HG03045 (cell line): ENCODE measurements at regions not wholly inside any gene's neighbourhood (a gene's known extent, or its start where the extent isn't known, plus 50 kb on each side); places are given as distances from the start of the nearest gene placed in this dataset.

Experiments used
- ATAC-seq: cut with Tn5 transposase; IDR thresholded peaks from one replicate; pipeline ENCODE4 v1.9.1; 2021; ENCODE audit warnings: mild to moderate bottlenecking, moderate library complexity; ENCODE audit not compliant: unreplicated experiment

DNA sequence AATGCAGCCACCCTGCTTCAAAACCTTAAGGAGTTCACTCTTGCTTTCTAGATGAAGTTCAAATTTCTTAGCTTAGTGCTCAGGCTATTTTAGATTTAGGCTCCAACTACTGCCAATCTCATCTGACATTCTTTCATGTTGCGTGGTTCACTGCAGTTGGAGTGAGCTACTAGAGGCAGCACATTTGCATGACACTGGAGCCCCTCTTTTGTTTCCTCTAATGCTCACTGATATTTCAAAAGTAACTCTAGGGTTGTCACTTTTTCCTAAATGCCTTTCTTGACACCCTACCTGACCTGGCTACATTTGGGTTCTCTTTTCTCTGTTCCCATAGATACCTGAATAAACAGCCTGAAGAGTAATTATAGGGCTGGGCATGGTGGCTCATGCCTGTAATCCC, 586.5 kb upstream of the GOT2 start:
- no peak for ATAC-seq

DNA sequence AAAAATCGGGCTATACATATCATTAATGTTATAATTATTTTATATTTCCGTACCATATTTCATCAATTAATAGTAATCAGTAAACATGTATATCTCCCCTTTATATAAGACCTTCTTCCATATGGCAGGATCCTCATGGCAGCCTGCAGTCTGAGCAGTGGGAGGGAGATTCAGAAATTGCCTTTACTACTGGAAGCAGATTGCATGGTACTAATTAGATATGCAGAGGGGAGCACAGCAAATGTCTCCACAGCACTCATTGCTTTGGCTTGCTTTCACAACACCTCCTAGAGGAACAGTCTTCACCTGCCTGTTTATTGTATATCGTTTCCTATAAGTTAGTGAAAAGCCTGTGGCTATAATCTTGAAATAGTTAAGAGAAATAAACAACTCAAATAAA, 585.8 kb upstream of the GOT2 start:
- ATAC-seq = no peak

DNA sequence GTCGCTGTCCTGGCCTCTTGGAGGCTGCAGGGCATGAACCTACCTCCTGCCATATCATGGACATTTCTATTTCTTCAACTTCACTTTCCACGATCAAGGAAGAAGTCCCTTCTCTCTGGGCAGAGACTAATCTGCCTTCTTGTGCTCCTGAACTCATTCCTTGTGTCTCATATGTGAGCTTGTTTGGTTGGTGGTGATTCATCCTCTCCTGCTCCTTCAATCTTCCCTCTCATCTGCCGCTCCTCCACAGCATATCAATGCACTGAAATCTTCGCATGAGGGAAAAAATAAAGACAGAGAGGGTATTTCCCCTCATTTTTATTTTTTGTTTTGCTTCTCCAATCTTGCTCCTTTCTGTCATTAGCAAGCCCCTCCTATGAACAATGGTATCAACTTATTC, 571.7 kb upstream of the GOT2 start:
- ATAC-seq = no peak

DNA sequence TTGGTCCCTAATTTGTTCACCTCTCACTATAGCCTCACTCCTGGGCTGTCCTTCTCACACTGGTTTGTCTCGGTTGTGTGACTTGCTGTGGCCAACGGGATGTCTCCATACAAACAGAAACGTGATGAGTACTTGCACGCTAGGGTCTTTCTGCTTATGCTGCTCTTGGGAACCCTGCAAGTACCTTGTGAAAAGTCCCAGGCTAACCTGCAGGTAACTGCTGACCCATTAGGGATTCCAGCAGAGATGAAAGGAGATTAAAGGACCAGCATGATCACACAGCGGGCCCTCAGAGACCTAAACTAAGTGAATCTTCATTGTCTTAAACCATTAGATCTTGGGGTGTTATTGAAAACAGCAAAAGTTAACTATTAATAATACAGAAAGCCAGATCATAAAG, 562.8 kb upstream of the GOT2 start:
- ATAC-seq = no peak

DNA sequence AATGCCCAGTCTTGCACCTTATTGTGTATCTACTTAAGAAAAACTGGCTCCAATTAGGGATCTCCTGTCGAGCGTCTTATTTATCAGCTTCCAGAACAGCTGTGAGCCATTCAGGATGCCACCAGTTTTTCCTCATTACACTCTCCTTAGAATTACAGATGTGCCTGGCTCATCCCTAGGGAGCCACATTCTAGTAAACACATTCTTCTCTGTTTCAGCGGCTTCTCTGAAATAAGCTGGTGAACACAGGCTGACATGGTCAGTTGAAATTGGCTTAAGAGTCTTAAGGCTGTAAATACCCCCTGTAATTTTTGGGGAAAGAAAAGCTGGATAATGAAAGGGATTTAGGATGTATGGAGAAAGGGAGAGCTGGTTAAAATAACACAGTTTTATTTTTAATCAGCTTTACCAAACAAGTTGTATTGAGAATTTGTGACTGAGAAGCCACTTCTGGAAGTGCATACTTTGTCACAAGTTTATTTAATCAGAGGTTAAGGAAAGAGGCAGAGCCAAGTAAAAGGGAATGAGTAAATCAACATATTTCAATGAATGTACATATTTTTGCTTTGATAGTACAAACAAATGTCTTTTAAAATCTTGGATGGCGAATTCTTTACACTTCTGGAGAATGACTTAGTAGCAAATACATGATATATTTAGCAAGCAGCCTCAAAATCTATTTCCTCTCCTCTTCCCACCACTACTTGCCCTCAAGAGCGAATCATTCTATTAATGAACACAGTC, 562.0 kb upstream of the GOT2 start:
- ATAC-seq = no peak

DNA sequence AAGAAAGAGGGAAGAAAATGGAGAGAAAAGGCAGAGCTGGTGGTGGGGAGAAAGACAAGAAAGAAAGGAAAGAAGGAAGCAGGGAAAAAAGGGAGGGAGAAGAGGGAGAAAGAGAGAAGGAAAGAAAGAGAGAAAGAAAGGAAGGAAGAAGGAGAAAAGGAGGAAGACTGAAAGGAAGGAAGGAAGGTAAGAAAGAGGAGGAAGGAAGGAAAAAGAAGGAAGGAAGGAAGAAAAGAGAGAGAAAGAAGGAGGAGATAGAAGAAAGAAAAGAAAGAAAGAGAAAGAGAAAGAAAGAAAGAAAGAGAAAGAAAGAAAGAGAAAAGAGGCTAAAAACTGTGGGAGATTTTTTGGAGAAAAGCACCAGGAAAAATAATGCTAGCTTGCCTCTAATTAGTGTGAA, 561.4 kb upstream of the GOT2 start:
- ATAC-seq = no peak

DNA sequence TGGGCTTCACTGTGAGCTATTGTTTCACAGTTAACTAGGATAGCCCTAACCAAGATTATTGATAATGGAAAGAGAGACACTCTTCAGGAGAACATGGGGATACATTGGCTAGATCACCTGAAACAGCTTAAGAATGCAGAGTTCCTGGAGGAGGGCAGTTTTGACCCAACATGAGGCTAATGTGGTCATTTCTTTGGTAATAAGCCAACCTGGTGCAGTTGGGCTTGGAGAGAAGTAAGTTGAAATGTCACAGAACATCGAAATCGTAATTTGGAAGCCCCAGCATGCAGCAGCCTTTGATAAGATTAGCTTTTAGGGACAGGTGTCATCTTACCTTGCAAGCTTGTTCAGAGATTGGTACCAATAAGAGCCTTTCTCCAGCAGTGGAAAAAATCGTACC, 556.6 kb upstream of the GOT2 start:
- no peak for ATAC-seq

DNA sequence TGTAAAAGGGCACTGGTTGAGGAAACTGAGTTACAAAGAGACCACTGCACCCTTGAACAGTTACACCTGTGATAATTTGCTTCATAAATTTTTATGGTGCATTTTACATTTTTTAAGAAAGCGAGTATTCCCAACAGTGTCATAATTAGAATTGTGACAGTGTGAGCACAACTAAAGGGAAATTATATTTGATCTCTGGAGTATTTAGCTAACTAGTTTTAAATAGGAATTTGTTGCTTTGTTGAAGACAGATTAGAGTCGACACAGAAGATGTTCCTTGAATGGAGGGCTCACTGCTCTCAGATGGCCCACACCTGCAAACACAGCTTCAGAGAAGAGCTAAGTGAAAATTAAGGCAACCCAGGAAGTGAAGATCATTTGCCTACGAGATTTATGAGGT, 555.0 kb upstream of the GOT2 start:
- no peak for ATAC-seq

DNA sequence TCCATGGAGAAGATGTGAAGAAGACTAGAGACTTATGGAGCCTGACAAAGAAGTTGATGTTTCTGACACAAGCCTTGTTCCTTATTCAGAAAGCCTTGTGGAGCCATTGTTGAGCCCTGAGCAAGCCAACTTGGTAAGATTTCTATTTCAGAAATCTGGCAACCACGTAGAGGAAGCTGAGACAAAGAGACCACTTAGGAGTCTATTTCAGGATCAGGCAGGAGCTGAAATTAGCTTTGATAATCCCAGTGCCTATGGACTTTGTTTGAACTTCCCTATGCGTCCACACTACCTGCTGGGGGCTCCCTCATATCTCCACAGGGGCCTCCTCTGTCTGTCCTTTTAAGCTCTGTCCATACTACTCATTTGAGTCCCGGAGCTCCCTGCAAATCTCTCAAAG, 540.0 kb upstream of the GOT2 start:
- ATAC-seq = no peak

DNA sequence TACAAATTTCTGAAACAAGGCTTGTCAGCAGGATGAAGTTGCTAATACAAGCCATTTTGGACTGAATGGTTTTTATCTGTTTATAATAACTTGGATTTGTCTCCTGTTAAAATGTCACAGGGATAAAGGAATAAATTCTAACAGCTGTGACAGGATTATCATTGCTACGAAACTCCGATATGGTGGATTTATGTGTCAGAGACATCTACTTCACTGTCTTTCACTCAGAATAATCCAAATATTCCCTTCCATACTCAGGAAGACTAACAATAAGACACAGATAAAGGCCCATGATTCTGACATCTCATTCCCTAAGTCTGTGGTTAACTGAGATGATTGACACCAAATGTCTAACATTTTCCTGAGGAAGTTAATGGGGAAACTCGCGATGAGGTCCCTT, 529.8 kb upstream of the GOT2 start:
- no peak for ATAC-seq

DNA sequence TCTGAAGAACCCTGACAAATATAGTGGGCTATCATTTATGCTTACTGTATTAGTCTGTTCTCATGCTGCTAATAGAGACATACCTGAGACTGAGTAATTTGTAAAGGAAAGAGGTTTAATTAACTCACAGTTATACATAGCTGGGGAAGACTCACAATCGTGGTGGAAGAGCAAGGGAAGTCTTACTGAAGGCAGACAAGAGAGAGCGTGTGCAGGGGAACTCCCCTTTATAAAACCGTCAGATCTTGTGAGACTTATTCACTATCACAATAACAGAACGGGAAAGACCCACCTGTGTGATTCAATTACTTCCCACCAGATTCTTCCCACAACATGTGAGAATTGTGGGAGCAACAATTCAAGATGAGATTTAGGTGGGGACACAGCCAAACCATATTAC, 526.8 kb upstream of the GOT2 start:
- ATAC-seq = no peak

DNA sequence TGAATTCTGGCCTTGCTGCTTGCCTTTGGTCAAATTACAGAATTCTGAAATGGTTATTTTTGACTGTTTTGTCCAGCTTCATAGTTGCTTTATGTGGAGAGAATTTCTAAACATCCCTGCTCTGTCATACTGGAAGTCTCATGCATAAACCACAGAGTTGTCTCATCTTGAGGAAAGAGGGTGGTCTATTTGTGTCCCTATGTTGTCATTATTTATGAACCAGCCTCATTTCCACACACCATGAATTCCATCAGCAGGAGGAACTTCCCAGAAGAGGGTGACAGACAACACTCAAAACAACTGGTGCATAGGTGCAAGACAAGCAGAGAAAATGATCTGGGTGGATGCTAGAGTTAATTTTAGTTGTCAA, 525.8 kb upstream of the GOT2 start:
- no peak for ATAC-seq

DNA sequence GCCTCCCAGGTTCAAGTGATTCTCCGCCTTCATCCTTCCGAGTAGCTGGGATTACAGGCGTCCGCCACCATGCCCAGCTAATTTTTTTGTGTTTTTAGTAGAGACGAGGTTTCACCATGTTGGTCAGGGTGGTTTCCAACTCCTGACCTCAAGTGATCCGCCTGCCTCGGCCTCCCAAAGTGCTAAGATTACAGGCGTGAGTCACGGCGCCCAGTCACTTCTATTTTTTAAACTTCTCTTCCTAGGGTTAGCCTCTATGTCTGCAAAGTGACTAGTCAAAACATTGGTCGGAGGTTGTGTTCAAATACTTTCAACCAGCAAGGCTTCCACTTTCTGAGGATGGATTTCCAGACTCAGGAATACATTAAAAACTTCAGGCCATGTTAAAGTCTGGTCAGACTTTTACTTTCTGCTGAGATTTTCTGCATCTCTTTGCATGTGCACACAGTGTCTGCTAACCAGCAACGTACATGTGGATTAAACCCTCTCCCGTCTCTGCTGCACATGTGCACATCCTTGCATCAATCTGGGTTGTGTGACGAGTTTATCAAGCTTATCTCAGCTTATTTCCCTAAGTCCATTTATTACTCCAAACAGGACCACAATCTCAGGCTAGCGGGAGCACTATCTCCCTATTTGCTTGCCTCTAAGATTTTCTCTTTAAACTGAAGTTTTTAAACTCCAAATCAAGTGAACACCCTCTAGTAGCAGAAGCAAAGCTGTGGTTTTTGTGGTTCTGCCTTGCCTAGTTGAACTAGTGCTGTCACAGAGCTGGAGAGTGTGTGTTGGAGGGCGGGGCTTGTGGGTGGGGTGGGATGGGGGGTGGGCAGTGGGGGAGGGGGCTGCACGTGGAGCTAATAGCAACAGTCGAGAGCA, 525.2 kb upstream of the GOT2 start:
- no peak for ATAC-seq

DNA sequence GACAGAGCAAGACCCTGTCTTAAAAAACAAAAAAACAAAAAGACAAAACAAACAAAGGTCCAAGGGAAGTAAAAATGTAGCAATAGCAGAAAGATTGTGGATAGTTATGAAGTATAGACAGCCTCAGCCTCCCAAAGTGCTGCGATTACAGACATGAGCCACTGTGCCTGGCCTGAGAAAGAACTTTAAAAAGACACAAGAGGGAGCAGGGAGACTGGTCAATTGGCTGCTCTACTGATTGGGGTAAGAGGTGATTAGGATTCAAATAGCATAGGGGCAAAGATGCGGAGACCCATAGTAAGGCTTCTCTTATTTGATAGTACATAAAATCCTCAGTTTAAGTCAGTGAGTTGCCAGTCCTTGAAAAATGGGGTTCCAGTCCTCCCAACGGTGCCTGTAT, 518.2 kb upstream of the GOT2 start:
- no peak for ATAC-seq

DNA sequence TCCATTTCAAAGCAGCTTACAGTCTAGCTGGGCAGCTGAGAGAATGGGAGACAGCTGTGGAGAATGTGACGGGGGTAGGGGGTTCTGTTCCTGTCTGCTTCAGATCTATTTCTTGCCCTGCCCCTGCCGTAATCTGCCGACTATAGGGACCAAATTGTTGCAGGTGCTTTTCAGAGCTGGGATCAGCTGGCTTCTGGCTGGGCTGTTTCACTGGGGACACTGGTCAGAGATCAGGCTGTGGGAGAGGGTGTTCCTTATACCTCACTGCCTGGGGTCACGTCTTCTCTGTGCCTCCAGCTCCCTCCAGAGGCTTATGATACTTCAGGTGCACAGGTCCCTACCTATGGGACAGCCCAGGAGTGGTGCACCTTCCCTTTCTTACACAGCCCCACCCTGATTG, 514.9 kb upstream of the GOT2 start:
- no peak for ATAC-seq

DNA sequence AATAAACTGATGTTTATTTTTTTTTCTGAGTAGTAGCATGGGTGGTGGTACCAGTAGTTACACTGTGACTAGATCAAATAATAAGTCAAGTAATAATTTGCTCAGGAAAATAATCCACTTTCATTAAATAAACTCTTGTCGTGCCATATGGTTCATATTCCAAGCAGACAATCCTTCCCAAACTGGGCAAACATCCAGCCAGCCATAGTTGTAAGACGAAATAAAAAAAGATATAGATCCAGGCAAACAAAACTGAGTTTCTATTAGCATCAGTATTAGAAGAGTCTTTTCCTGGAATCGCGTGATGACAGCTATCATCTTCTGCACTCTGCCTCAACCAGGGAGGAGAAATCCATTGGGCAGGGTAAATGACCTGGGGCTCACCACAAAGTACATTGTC, 508.4 kb upstream of the GOT2 start:
- ATAC-seq = no peak

DNA sequence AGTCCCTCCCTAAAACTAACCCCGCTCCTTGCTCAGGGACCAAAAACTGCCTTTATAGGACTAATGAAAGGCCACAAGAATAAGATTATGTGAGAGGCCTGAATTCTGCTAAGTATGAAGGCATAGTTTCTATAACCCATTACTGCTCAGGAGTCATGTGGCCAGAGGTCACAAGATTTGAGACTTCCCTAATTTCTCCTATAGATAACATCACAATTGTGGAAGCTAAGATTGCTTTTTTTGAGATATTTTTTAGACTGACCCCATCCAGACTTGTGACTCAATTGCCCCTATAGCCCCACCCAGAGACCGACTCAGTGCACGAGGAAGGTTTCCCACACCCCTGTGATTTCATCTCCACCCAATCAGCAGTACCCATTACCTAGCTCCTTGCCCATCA, 504.1 kb upstream of the GOT2 start:
- no peak for ATAC-seq

DNA sequence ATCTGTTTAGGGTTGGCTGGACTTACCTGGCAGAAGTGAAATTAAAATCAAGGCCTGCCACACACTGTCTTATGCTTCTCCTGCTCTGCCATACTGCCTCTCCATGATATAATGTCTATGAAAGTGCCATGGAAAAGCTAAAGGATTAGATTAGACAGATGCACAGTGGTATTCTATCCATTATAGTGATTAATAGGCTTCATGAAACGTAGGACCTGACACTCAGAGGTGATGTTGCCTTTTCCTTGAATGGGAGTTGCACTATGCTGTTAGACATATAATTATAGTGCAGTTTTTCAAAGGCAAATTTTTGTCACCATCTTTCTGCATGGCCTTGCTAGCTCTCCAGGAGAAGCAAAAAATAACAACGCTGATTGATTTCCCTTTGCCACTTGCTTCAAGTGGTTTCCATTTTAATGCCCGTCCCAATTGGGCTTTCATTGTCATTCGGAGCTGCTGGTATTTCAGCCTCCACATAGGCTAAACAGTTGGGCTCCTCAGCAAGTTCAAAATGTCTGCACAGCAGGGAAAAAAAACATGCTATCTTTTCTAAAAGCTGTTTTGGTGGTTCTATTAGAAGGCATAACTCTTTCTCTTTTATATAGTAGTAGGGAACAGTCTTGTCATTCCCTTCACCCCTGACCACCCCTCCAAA, 502.8 kb upstream of the GOT2 start:
- no peak for ATAC-seq

DNA sequence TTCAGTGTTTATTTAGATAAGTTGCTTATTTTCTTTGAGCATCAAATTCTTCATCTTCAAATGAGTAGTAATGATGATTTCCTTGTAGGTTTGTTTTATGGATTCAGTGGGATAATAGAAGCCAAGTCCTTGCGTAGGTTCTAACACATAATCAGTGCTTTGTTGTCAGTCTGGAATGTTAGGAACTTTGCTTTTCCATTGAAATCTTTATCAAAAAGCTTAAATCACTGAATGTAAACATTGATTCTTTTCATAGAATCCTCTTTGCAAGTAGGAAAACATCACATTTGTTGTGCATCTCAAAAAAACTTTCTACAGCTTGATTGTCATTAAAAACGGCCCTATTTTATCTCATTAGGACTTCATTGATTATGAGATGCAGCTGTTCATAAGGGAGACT, 490.3 kb upstream of the GOT2 start:
- no peak for ATAC-seq

DNA sequence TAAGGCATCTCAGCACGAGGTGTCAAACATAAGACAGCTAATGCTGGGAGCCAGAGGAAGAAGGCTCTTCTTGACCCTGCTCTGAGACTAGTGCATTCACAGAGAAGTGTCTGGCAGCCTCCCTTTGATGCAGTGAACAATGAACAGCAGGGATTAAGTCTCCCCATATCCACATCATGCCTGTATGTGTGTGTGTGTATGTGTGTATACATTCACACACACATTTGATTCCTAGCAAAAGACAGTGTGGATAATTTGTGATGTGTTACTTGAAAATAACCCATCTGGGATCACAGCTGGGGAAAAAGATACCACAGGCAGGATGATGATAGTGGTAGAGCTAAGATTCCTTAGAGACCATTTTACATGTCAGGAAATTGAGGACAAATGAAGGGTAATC, 485.9 kb upstream of the GOT2 start:
- no peak for ATAC-seq

DNA sequence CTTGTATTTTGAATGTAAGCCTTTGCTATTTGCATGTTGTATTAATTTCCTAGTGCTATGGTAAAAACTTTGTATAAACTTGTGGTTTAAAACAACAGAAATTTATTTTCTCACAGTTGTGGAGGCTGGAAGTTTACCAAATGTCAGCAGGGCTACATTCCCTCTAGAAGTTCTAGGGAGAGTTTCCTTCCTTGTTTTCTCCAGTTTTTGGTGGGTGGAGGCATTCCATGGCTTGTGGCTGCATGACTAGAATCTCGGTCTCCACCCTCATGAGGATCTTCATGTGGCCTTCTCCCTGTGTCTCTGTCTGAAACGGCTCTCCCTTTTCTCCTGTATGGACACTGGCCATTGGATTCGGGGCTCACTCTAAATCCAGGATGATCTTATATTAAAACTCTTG, 482.2 kb upstream of the GOT2 start:
- no peak for ATAC-seq

DNA sequence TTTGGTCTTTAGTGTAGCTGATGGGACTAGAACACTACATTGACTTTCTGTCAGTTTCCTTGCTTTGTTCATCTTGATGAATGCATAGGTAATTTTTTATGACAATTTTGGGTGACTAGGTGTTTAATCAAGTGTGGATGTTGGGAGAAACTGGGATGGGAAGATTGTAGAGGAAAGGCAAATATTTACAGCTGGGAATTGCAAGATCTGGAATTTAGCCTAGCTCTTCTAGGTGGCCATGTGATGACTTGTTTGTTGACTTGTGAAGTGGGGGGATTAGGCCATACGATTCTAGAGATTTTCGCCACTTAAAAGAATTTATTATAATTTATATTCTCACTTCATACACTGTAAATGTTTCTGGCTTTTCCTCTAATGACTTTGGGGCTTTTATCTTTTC, 480.3 kb upstream of the GOT2 start:
- no peak for ATAC-seq
